A673 (cell line): ENCODE measurements at regions not wholly inside any gene's neighbourhood (a gene's known extent, or its start where the extent isn't known, plus 50 kb on each side); places are given as distances from the start of the nearest gene placed in this dataset.

Source experiments
- CTCF ChIP-seq: fragments of 300-800, 200-600 bp; sonication (generic); conservative IDR thresholded peaks from 2 replicates; pipeline ENCODE4 v1.5.1; 2017; ENCODE audit warnings: low read depth, mild to moderate bottlenecking, antibody characterized with exemption, low read length, moderate library complexity, mixed read lengths
- EZH2 ChIP-seq: fragments of 200-600 bp; sonication (generic); IDR thresholded peaks from 2 replicates; pipeline ENCODE4 v1.6.1; 2017; ENCODE audit warnings: borderline replicate concordance, low read depth, mild to moderate bottlenecking, mixed read lengths, antibody characterized with exemption, low read length; ENCODE audit not compliant: poor library complexity, severe bottlenecking

DNA sequence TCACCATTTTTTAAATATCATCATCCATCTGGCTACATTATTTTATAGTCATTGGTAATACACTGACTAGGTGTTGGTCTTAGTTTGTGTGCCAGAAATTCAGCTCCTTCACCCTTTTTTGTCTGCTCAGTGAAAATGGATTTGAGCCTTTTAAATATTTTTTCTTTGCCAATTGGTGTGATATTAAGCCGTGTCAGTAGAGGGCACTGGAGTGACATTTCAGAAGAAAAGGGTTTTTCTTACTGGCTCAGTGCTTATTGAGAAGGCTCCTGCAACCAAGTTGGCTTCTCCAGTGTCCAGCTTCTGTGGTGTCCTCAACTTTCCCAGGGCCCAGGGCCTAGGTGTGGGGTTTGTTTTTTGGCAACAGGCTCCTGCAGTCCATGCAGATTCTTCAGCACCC lies 546.6 kb downstream of the DACH1 start:
- TF ChIP-seq CTCF (peak; percentile 65), EZH2 (no peak)
